IMR-90 (cell line): ENCODE measurements at regions not wholly inside any gene's neighbourhood (a gene's known extent, or its start where the extent isn't known, plus 50 kb on each side); places are given as distances from the start of the nearest gene placed in this dataset.

Source experiments
- ATAC-seq: fragments of 200-7000 bp; cut with Tn5 transposase; 2 replicates; pipeline ENCODE4 v1.9.1; 2020; ENCODE audit warnings: low read depth, mild to moderate bottlenecking, moderate library complexity
- BruUV-seq: library from RNA; stranded (reverse); fragments of 400-500 nt; replicated peaks from 2 replicates; lab custom pipeline; 2021; lab: Mats Ljungman, UMichigan
- CTCF ChIA-PET: fragments of 300-600 bp; formaldehyde crosslinking; extraction: SDS; loops from one replicate; lab custom pipeline; 2021; ENCODE audit warnings: antibody characterized with exemption; lab: Yijun Ruan, JAX
- POLR2A ChIA-PET: fragments of 300-600 bp; sonication (Branson Sonifier 250); formaldehyde crosslinking; loops from one replicate; lab custom pipeline; 2022; ENCODE audit warnings: antibody characterized with exemption; ENCODE audit not compliant: unreplicated experiment; lab: Charles Lee
- DNase-seq: peaks from one replicate; pipeline ENCODE4 v3.0.0; 2013
- H2AFZ ChIP-seq: replicated peaks from 2 replicates; pipeline ENCODE3; 2013; ENCODE audit warnings: low read length, mild to moderate bottlenecking; ENCODE audit not compliant: poor library complexity
- H2AK5ac ChIP-seq: 2 replicates; pipeline ENCODE4 v1.6.1; 2013; ENCODE audit warnings: low read depth, low read length, inconsistent platforms
- H2AK9ac ChIP-seq: replicated peaks from 2 replicates; pipeline ENCODE3; 2013; ENCODE audit warnings: mild to moderate bottlenecking, low read depth, low read length, moderate library complexity; ENCODE audit not compliant: poor library complexity
- H2BK120ac ChIP-seq: 2 replicates; pipeline ENCODE4 v1.6.1; 2013; ENCODE audit warnings: low read depth, low read length, inconsistent platforms
- H2BK15ac ChIP-seq: 3 replicates; pipeline ENCODE4 v1.6.1; 2013; ENCODE audit warnings: low read depth, low read length, inconsistent platforms
- H2BK20ac ChIP-seq: 2 replicates; pipeline ENCODE4 v1.6.1; 2013; ENCODE audit warnings: low read depth, mild to moderate bottlenecking, inconsistent platforms, low read length, moderate library complexity
- H2BK5ac ChIP-seq: 2 replicates; pipeline ENCODE4 v1.6.1; 2013; ENCODE audit warnings: mild to moderate bottlenecking, low read depth, low read length, inconsistent platforms; ENCODE audit not compliant: poor library complexity, severe bottlenecking
- H3K14ac ChIP-seq: replicated peaks from 2 replicates; pipeline ENCODE4 v1.6.1; 2013; ENCODE audit warnings: low read depth, low read length, inconsistent platforms
- H3K18ac ChIP-seq: 2 replicates; pipeline ENCODE4 v1.6.1; 2013; ENCODE audit warnings: low read depth, low read length, control low read depth
- H3K23ac ChIP-seq: 2 replicates; pipeline ENCODE4 v1.6.1; 2013; ENCODE audit warnings: low read depth, low read length, inconsistent platforms
- H3K27ac ChIP-seq: 2 replicates; pipeline ENCODE4 v1.5.1; 2013; ENCODE audit warnings: mild to moderate bottlenecking, control low read depth, low read length; ENCODE audit not compliant: insufficient read depth
- H3K27me3 ChIP-seq: 2 replicates; pipeline ENCODE4 v1.6.1; 2013; ENCODE audit warnings: low read length; ENCODE audit not compliant: control insufficient read depth, insufficient read depth
- H3K36me3 ChIP-seq: 2 replicates; pipeline ENCODE4 v1.6.1; 2013; ENCODE audit warnings: low read length, mixed read lengths; ENCODE audit not compliant: control insufficient read depth, insufficient read depth
- H3K4ac ChIP-seq: 2 replicates; pipeline ENCODE4 v1.6.1; 2013; ENCODE audit warnings: low read depth, low read length, inconsistent platforms
- H3K4me1 ChIP-seq: 2 replicates; pipeline ENCODE4 v1.6.1; 2013; ENCODE audit warnings: low read length, mixed read lengths; ENCODE audit not compliant: control insufficient read depth, insufficient read depth
- H3K4me2 ChIP-seq: 2 replicates; pipeline ENCODE4 v1.6.1; 2013; ENCODE audit warnings: low read depth, mild to moderate bottlenecking, control low read depth, low read length, moderate library complexity
- H3K4me3 ChIP-seq: 2 replicates; pipeline ENCODE4 v1.5.1; 2013; ENCODE audit warnings: low read depth, mild to moderate bottlenecking, control low read depth, low read length, moderate library complexity; ENCODE audit not compliant: insufficient read depth
- H3K56ac ChIP-seq: 2 replicates; pipeline ENCODE4 v1.6.1; 2013; ENCODE audit warnings: low read length, inconsistent platforms; ENCODE audit not compliant: insufficient read depth; ENCODE audit errors: extremely low read depth
- H3K79me1 ChIP-seq, 2 experiments: 2 replicates each; pipeline ENCODE4 v1.6.1; 2013; ENCODE audit warnings: low read length in 2 of 2, inconsistent platforms in 1 of 2, low read depth in 1 of 2
- H3K9ac ChIP-seq: 2 replicates; pipeline ENCODE4 v1.6.1; 2013; ENCODE audit warnings: low read depth, low read length, control low read depth
- H3K9me1 ChIP-seq: 2 replicates; pipeline ENCODE4 v1.6.1; 2013; ENCODE audit warnings: low read length, inconsistent platforms; ENCODE audit not compliant: insufficient read depth
- H3K9me3 ChIP-seq: 2 replicates; pipeline ENCODE4 v1.6.1; 2013; ENCODE audit warnings: low read length; ENCODE audit not compliant: control insufficient read depth, insufficient read depth
- H4K20me1 ChIP-seq: 2 replicates; pipeline ENCODE4 v1.6.1; 2013; ENCODE audit warnings: low read length, inconsistent platforms; ENCODE audit not compliant: insufficient read depth
- H4K5ac ChIP-seq: 2 replicates; pipeline ENCODE4 v1.6.1; 2013; ENCODE audit warnings: mild to moderate bottlenecking, low read depth, low read length, control low read depth
- H4K8ac ChIP-seq, 2 experiments: 2 replicates each; pipeline ENCODE4 v1.6.1; 2013; ENCODE audit warnings: low read depth in 2 of 2, low read length in 2 of 2, control low read depth in 1 of 2, inconsistent platforms in 1 of 2
- H4K91ac ChIP-seq: 2 replicates; pipeline ENCODE4 v1.6.1; 2013; ENCODE audit warnings: low read depth, low read length, inconsistent platforms; ENCODE audit not compliant: insufficient read depth
- CEBPB ChIP-seq: IDR thresholded peaks from 2 replicates; pipeline ENCODE4 v1.6.1; 2012; ENCODE audit warnings: low read depth, low read length, improper control_type of control experiment
- CHD1 ChIP-seq: IDR thresholded peaks from 2 replicates; pipeline ENCODE4 v1.6.1; 2012; ENCODE audit warnings: low read depth, low read length, improper control_type of control experiment
- CTCF ChIP-seq: conservative IDR thresholded peaks from 2 replicates; pipeline ENCODE4 v1.5.1; 2012; ENCODE audit warnings: mild to moderate bottlenecking, low read depth, low read length, improper control_type of control experiment
- FOS ChIP-seq: fragments of 150-350 bp; IDR thresholded peaks from 2 replicates; pipeline ENCODE4 v1.6.1; 2016; ENCODE audit warnings: low read depth, low read length
- MAZ ChIP-seq: IDR thresholded peaks from 2 replicates; pipeline ENCODE4 v1.6.1; 2012; ENCODE audit warnings: low read depth, mild to moderate bottlenecking, low read length, improper control_type of control experiment, moderate library complexity, borderline replicate concordance
- MXI1 ChIP-seq: IDR thresholded peaks from 2 replicates; pipeline ENCODE4 v1.6.1; 2012; ENCODE audit warnings: low read depth, mild to moderate bottlenecking, low read length, moderate library complexity, borderline replicate concordance
- NFE2L2 ChIP-seq: fragments of 150-350 bp; IDR thresholded peaks from 2 replicates; pipeline ENCODE4 v1.6.1; 2016; ENCODE audit warnings: low read depth, mild to moderate bottlenecking, low read length
- POLR2A ChIP-seq: IDR thresholded peaks from 2 replicates; pipeline ENCODE4 v1.6.1; 2012; ENCODE audit warnings: mild to moderate bottlenecking, low read depth, low read length
- RAD21 ChIP-seq: IDR thresholded peaks from 2 replicates; pipeline ENCODE4 v1.6.1; 2012; ENCODE audit warnings: low read length, improper control_type of control experiment
- USF2 ChIP-seq: fragments of 150-350 bp; IDR thresholded peaks from 2 replicates; pipeline ENCODE4 v1.6.1; 2017; ENCODE audit warnings: mild to moderate bottlenecking, antibody characterized with exemption, low read length, low read depth
- WGBS, 2 experiments: methylation state at CpG; one replicate each; pipeline versions ENCODE4 v1.1.5 to v1.1.7; 2013; ENCODE audit warnings: missing lambda C conversion rate in 2 of 2; ENCODE audit not compliant: insufficient read length in 1 of 2; ENCODE audit errors: extremely low coverage in 2 of 2; 5-methylcytosine and 5-hydroxymethylcytosine counted together
- dilution Hi-C: fragments of 300-500 bp; cut with HindIII; formaldehyde crosslinking; loops from one replicate; pipeline ENCODE4 v1.14.3; 2018; ENCODE audit warnings: low sequenced_read_pairs; ENCODE audit not compliant: unreplicated experiment
- in situ Hi-C: fragments of 300-500 bp; cut with MboI; formaldehyde crosslinking; loops from 3 replicates; pipeline ENCODE4 v1.14.3; 2019; ENCODE audit warnings: low sequenced_read_pairs, inconsistent platforms, mixed read lengths
- intact Hi-C: fragments of 100-400 bp; cut with micrococcal nuclease; formaldehyde crosslinking; loops from 2 replicates; pipeline ENCODE4 v1.10.0; 2022

GRCh38 chr9:81479573-81479972 lies 209.8 kb downstream of the TLE1 start:
- TF ChIP-seq MXI1 (no peak), NFE2L2 (no peak), RAD21 (no peak), CHD1 (no peak), MAZ (no peak), USF2 (no peak), POLR2A (no peak), CTCF (no peak), FOS (no peak), CEBPB (no peak)
- Histone ChIP-seq H3K4me3 (no peak overlapping the region), H3K79me1 (no peaks in the 10 kb centered on the region), H2AK5ac (0 out of 2 replicates have a peak overlapping the region, but pooled peaks have one; percentile 4), H4K91ac (no peak overlapping the region), H3K18ac (no peak overlapping the region), H2AK9ac (no peak overlapping the region), H2BK120ac (no peak overlapping the region), H3K9ac (no peak overlapping the region), H3K27ac (no peak overlapping the region), H3K14ac (no peak overlapping the region), H2BK15ac (no peak overlapping the region), H3K56ac (no peak overlapping the region), H3K4ac (no peak overlapping the region), H3K27me3 (no peaks in the 10 kb centered on the region), H3K9me1 (no peaks in the 10 kb centered on the region), H3K36me3 (no peaks in the 10 kb centered on the region), H2BK5ac (no peak overlapping the region), H3K4me1 (peaks cover 3% of the 10 kb centered on the region; the same call in 1 of the 2 replicates), H2AFZ (no peak overlapping the region), H3K4me2 (no peak overlapping the region), H4K20me1 (no peaks in the 10 kb centered on the region), H3K9me3 (no peaks in the 10 kb centered on the region), H4K8ac (no peak overlapping the region), H2BK20ac (no peak overlapping the region), H4K5ac (no peak overlapping the region), H3K23ac (no peak overlapping the region)
- no CpG with 5 or more reads among the region's 2 CpGs for WGBS, 2 experiments
- ATAC-seq (no peak), DNase-seq (no peak)
- POLR2A ChIA-PET = no interaction called here
- BruUV-seq = no TSS peak
- intact Hi-C loops (loop anchor here (1.0 kb wide), 1 partner anchor 9 kb away; no protein-coding TSS in a partner anchor), dilution Hi-C loops (no loop called here), in situ Hi-C loops (no loop called here)
- CTCF ChIA-PET = no interaction called here
